ENCODE measurements at regions not wholly inside any gene's neighbourhood (a gene's known extent, or its start where the extent isn't known, plus 50 kb on each side); places are given as distances from the start of the nearest gene placed in this dataset.

DNA sequence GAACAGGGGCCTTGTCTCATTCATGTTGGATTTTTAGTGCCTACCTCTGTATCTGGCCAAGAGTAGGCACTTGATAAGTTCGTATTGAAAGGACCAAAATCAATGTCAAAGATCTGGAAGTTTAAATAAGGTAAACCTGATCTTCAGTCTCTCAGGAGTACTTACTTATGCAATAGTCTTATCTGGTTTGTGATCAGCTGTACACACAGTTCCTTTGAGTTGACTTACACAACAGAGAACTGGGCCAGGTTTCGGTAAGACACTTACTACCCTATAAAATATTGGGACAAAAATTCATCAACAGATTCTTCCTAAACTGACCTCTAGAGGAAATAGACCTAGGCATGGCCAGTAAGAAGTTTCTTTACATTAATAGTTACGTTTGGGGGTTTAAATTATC, 113.6 kb upstream of the NXPH2 start:
- no peaks in the 10 kb centered on the region for H3K9me3 ChIP-seq (ENCODE audit: low read length)
- H3K9me2 ChIP-seq (ENCODE audit: insufficient read depth, low read length), result no peaks in the 10 kb centered on the region
- no peaks in the 10 kb centered on the region for H3K36me3 ChIP-seq (ENCODE audit: insufficient read depth, low read length)
- no peaks in the 10 kb centered on the region for H3F3A ChIP-seq (ENCODE audit: insufficient read depth, low read length, poor library complexity, severe bottlenecking)
- H3K9ac ChIP-seq (ENCODE audit: low read length), result no peak overlapping the region
- no peak overlapping the region for H3K4me2 ChIP-seq (ENCODE audit: low read length)
- TF ChIP-seq TAF1 (IDR thresholded peaks at IDR 0.05; ENCODE audit: low read depth) (no peak), POLR2AphosphoS5 (IDR thresholded peaks at IDR 0.05) (no peak), EP300 (conservative IDR thresholded peaks at IDR 0.05; ENCODE audit: poor library complexity, severe bottlenecking) (no peak), MXI1 (conservative IDR thresholded peaks at IDR 0.05; ENCODE audit: poor library complexity, severe bottlenecking) (no peak), EZH2 (IDR thresholded peaks at IDR 0.05; ENCODE audit: borderline replicate concordance, insufficient read depth, low read length, poor library complexity, severe bottlenecking) (no peak), CTCF (IDR thresholded peaks at IDR 0.05; ENCODE audit: poor library complexity, severe bottlenecking) (no peak), RAD21 (conservative IDR thresholded peaks at IDR 0.05) (no peak), SMC3 (conservative IDR thresholded peaks at IDR 0.05; ENCODE audit: poor library complexity) (no peak)
- TF ChIP-seq, protein P1, sequence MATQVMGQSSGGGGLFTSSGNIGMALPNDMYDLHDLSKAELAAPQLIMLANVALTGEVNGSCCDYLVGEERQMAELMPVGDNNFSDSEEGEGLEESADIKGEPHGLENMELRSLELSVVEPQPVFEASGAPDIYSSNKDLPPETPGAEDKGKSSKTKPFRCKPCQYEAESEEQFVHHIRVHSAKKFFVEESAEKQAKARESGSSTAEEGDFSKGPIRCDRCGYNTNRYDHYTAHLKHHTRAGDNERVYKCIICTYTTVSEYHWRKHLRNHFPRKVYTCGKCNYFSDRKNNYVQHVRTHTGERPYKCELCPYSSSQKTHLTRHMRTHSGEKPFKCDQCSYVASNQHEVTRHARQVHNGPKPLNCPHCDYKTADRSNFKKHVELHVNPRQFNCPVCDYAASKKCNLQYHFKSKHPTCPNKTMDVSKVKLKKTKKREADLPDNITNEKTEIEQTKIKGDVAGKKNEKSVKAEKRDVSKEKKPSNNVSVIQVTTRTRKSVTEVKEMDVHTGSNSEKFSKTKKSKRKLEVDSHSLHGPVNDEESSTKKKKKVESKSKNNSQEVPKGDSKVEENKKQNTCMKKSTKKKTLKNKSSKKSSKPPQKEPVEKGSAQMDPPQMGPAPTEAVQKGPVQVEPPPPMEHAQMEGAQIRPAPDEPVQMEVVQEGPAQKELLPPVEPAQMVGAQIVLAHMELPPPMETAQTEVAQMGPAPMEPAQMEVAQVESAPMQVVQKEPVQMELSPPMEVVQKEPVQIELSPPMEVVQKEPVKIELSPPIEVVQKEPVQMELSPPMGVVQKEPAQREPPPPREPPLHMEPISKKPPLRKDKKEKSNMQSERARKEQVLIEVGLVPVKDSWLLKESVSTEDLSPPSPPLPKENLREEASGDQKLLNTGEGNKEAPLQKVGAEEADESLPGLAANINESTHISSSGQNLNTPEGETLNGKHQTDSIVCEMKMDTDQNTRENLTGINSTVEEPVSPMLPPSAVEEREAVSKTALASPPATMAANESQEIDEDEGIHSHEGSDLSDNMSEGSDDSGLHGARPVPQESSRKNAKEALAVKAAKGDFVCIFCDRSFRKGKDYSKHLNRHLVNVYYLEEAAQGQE (IDR thresholded peaks at IDR 0.05; ENCODE audit: borderline replicate concordance), result no peak
- H2AFZ ChIP-seq (ENCODE audit: low read depth, low read length), result no peak overlapping the region
- H4K20me1 ChIP-seq (ENCODE audit: insufficient read depth), result no peaks in the 10 kb centered on the region
- no peaks in the 10 kb centered on the region for H3K27me3 ChIP-seq (ENCODE audit: insufficient read depth, low read depth, low read length)
- H3K79me2 ChIP-seq (replicated peaks; ENCODE audit: insufficient read depth, low read length), result no peaks in the 10 kb centered on the region
- H3K27ac ChIP-seq (ENCODE audit: low read length), result no peak overlapping the region
- H3K4me3 ChIP-seq (ENCODE audit: low read length), result no peak overlapping the region

- H2AFZ ChIP-seq (ENCODE audit: low read depth, low read length), result no peak overlapping the region
- no peak overlapping the region for H3K9ac ChIP-seq (ENCODE audit: low read length)
- TF ChIP-seq, protein P1 (IDR thresholded peaks at IDR 0.05; ENCODE audit: borderline replicate concordance), result no peak
- TF ChIP-seq TAF1 (IDR thresholded peaks at IDR 0.05; ENCODE audit: low read depth) (no peak), MXI1 (conservative IDR thresholded peaks at IDR 0.05; ENCODE audit: poor library complexity, severe bottlenecking) (no peak), EZH2 (IDR thresholded peaks at IDR 0.05; ENCODE audit: borderline replicate concordance, insufficient read depth, low read length, poor library complexity, severe bottlenecking) (no peak), SMC3 (conservative IDR thresholded peaks at IDR 0.05; ENCODE audit: poor library complexity) (no peak), EP300 (conservative IDR thresholded peaks at IDR 0.05; ENCODE audit: poor library complexity, severe bottlenecking) (no peak), POLR2AphosphoS5 (IDR thresholded peaks at IDR 0.05) (no peak), CTCF (IDR thresholded peaks at IDR 0.05; ENCODE audit: poor library complexity, severe bottlenecking) (no peak), RAD21 (conservative IDR thresholded peaks at IDR 0.05) (no peak)
- H3K27me3 ChIP-seq (ENCODE audit: insufficient read depth, low read depth, low read length), result no peaks in the 10 kb centered on the region
- no peak overlapping the region for H3K4me2 ChIP-seq (ENCODE audit: low read length)
- H3K9me3 ChIP-seq (ENCODE audit: low read length), result no peaks in the 10 kb centered on the region
- no peaks in the 10 kb centered on the region for H4K20me1 ChIP-seq (ENCODE audit: insufficient read depth)
- no peaks in the 10 kb centered on the region for H3K79me2 ChIP-seq (replicated peaks; ENCODE audit: insufficient read depth, low read length)
- H3K9me2 ChIP-seq (ENCODE audit: insufficient read depth, low read length), result no peaks in the 10 kb centered on the region
- H3K36me3 ChIP-seq (ENCODE audit: insufficient read depth, low read length), result no peaks in the 10 kb centered on the region
- H3K27ac ChIP-seq (ENCODE audit: low read length), result no peak overlapping the region
- no peaks in the 10 kb centered on the region for H3F3A ChIP-seq (ENCODE audit: insufficient read depth, low read length, poor library complexity, severe bottlenecking)
- H3K4me3 ChIP-seq (ENCODE audit: low read length), result no peak overlapping the region
These were observed 100.9 kb upstream of the NXPH2 start for GRCh38 chr2:138881126-138881525.
